ENCODE measurements at regions not wholly inside any gene's neighbourhood (a gene's known extent, or its start where the extent isn't known, plus 50 kb on each side); places are given as distances from the start of the nearest gene placed in this dataset.

DNA sequence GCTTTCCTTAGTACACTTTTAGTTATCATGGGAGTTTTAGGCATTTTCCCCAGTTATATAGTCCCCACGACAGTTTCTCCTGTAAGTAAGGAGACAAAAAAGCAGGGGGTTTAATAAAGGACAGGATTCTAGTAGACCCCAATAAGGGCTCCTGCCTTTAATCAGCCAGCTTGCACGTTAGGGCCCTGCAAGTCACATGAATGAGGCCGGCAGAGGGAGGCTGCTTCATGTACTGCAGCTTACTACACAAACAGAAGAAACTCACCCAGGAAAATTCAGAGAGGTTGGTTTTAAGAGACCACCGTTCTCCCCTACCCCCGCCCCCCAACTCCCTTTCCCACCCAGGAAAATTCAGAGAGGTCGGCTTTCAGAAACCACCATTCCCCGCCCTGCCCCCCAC, 229.7 kb upstream of the MOCS1 start:
- TF ChIP-seq, protein P1, sequence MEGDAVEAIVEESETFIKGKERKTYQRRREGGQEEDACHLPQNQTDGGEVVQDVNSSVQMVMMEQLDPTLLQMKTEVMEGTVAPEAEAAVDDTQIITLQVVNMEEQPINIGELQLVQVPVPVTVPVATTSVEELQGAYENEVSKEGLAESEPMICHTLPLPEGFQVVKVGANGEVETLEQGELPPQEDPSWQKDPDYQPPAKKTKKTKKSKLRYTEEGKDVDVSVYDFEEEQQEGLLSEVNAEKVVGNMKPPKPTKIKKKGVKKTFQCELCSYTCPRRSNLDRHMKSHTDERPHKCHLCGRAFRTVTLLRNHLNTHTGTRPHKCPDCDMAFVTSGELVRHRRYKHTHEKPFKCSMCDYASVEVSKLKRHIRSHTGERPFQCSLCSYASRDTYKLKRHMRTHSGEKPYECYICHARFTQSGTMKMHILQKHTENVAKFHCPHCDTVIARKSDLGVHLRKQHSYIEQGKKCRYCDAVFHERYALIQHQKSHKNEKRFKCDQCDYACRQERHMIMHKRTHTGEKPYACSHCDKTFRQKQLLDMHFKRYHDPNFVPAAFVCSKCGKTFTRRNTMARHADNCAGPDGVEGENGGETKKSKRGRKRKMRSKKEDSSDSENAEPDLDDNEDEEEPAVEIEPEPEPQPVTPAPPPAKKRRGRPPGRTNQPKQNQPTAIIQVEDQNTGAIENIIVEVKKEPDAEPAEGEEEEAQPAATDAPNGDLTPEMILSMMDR (conservative IDR thresholded peaks at IDR 0.05), result no peak
- no peak for TF ChIP-seq ZFX (IDR thresholded peaks at IDR 0.05)
- peak overlapping the region; percentile 20 for H3K27ac ChIP-seq

DNA sequence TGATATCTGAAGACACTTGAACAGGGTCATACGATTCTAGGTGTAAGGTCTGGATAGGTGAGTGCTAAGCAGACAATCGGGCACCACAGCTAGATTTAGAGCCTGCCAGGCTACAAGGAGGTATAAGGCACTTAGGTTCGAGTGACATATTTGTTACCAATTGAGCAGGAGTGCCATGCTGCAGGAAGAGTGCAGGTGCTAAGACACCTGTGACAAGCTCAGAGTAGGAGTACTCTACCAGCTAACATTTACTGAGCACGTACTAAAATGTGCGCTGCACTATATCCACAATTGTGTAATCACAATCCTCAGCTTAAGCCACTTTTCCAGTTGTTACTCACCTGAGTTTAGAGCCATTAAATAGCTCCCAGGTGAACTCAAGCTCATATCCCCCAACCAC, 227.8 kb upstream of the MOCS1 start:
- H3K27ac ChIP-seq, result no peak overlapping the region
- TF ChIP-seq, protein P1 (conservative IDR thresholded peaks at IDR 0.05), result no peak
- TF ChIP-seq ZFX (IDR thresholded peaks at IDR 0.05), result no peak

DNA sequence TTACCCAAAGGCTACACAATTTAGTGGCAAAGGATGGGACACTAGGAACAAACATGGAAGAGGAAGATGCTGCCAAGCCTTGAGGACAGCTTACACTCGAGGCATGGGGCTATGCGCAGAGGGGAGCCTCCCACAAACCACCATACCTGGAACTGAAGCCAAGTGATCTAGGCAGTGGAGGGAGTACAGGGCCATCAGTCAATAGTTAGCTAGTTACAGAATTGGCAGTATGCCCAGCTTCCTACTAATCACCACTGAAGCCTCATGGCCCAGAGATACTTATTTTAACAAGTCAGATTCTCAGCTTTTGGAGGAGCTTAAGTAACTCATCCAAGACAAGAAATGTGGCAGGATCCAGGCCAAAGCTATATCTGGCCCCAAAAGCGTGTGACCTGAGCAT, 226.6 kb upstream of the MOCS1 start:
- H3K27ac ChIP-seq, result no peak overlapping the region
- TF ChIP-seq, protein P1 (conservative IDR thresholded peaks at IDR 0.05), result no peak
- TF ChIP-seq ZFX (IDR thresholded peaks at IDR 0.05), result no peak

GRCh38 chr6:40159865-40160264, 225.6 kb upstream of the MOCS1 start:
- TF ChIP-seq, protein P1 (conservative IDR thresholded peaks at IDR 0.05), result no peak
- TF ChIP-seq ZFX (IDR thresholded peaks at IDR 0.05), result no peak
- H3K27ac ChIP-seq, result no peak overlapping the region

DNA sequence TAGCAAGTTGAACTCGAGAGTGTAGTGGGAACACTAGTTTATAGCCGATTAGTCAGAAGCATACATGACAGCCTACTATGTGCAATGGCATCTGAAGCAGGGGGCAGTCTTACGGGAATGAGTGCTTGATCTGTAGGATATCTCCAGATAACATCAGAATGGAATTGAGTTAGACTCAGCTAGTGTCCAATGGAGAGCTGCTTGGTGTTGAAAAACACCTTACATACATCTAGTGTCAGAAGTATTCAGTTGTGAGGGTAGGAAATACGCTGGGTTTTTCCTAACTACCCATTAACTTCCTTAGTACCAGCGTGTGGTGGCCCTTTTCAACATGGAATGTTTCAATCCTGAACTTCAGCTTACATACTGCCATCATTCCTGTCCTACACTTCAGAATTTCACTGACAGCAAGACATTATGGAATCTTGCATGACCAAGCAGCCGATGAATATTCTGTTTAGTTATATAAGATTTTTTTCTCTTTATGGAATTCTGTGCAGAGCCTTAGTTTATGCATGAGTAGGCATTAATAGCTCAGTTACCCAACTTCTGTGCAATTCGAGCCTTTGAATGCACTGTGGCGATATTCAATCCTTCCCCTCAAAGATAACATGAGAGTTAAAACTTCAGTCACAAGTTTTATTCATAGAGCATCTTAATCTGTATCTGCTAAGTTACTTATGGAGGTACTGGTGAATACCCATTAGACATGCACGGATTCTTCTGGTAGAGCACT, 218.6 kb upstream of the MOCS1 start:
- TF ChIP-seq ZFX (IDR thresholded peaks at IDR 0.05), result no peak
- TF ChIP-seq, protein P1 (conservative IDR thresholded peaks at IDR 0.05), result no peak
- no peak overlapping the region for H3K27ac ChIP-seq

- TF ChIP-seq ZFX (IDR thresholded peaks at IDR 0.05), result no peak
- TF ChIP-seq, protein P1 (conservative IDR thresholded peaks at IDR 0.05), result no peak
- H3K27ac ChIP-seq, result no peak overlapping the region
Observed at GRCh38 chr6:40152196-40152595, 217.9 kb upstream of the MOCS1 start.

- no peak overlapping the region for H3K27ac ChIP-seq
- no peak for TF ChIP-seq ZFX (IDR thresholded peaks at IDR 0.05)
- TF ChIP-seq, protein P1 (conservative IDR thresholded peaks at IDR 0.05), result no peak
Observed at GRCh38 chr6:40148882-40149573, 214.8 kb upstream of the MOCS1 start.
